Epithelial cell of proximal tubule (primary cell): ENCODE measurements at regions not wholly inside any gene's neighbourhood (a gene's known extent, or its start where the extent isn't known, plus 50 kb on each side); places are given as distances from the start of the nearest gene placed in this dataset.

Source experiments
- DNase-seq: peaks from one replicate; pipeline ENCODE4 v3.0.0-alpha.2; 2011; ENCODE audit warnings: low read depth
- H3K4me3 ChIP-seq: 2 replicates; pipeline ENCODE4 v1.5.1; 2011; ENCODE audit warnings: low read depth, mild to moderate bottlenecking, low read length
- TF ChIP-seq, protein P1 (sequence below): conservative IDR thresholded peaks from 2 replicates; pipeline ENCODE4 v1.5.1; 2012; ENCODE audit warnings: low read depth, mild to moderate bottlenecking, low read length

DNA sequence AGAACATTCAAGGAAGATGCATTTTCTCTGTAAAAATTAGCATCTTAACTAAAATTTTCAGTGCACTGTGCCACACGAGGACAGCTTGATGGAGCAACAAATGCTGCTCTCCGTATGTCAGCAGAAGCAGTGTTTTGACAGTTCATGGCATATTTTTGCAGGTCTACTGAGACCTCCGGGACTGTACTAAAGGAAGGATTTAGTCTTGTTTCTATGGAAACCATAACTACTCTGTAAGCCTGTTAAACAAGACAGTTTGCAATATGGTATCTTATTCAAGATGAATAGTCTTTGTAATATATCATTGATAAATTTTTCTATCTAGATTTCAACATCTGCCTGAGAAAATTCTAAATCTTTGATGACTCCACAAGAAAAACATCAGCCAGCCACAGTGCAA is 184.0 kb upstream of the GUCY1A2 start:
- DNase-seq, result no peak
- H3K4me3 ChIP-seq, result no peak overlapping the region
- TF ChIP-seq, protein P1, sequence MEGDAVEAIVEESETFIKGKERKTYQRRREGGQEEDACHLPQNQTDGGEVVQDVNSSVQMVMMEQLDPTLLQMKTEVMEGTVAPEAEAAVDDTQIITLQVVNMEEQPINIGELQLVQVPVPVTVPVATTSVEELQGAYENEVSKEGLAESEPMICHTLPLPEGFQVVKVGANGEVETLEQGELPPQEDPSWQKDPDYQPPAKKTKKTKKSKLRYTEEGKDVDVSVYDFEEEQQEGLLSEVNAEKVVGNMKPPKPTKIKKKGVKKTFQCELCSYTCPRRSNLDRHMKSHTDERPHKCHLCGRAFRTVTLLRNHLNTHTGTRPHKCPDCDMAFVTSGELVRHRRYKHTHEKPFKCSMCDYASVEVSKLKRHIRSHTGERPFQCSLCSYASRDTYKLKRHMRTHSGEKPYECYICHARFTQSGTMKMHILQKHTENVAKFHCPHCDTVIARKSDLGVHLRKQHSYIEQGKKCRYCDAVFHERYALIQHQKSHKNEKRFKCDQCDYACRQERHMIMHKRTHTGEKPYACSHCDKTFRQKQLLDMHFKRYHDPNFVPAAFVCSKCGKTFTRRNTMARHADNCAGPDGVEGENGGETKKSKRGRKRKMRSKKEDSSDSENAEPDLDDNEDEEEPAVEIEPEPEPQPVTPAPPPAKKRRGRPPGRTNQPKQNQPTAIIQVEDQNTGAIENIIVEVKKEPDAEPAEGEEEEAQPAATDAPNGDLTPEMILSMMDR, result no peak

DNA sequence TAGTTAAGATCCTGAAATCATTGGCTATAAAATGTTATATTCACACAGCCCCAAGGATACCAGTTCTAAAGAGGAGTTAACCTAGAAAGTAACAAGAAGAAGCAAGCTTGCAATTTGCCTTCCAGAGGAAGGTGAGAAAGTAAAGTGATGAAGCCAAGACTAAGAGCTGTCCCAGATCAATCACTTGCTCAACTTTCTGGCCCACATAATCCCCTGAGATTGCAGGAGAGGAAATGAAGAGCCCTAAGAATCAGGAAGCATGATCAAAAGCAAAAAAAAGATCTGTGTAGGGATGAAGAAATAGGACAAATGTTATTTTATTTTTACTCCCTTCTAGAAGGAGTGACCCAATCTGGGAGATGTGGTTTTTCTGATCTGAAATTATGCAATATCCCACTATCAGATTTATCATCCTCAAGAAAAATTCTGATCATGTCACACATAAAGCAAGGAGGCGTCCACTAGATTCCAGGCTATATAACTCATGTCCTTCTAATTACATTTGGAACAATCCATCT is 180.3 kb upstream of the GUCY1A2 start:
- TF ChIP-seq, protein P1, result no peak
- H3K4me3 ChIP-seq, result no peak overlapping the region
- DNase-seq, result no peak

DNA sequence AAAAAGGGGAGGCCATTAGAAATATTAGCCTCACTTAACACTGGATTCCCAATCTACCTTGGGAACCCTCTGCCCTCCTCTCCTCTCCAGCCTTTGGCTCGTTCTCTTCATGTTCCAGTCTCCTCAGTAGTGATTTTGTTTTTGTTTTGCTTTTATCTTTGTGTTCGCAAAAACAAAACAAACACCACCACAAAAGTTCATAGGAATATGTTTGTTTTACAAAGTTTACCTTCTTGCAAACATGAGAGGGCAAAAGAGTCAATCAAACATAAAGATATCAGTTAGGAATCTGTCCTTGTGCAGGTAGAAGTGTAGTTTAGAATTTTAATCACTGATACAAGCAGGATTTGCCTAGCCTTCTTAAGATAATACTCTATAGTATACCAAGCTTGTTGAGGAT is 179.7 kb upstream of the GUCY1A2 start:
- no peak overlapping the region for H3K4me3 ChIP-seq
- no peak for DNase-seq
- TF ChIP-seq, protein P1, result no peak

DNA sequence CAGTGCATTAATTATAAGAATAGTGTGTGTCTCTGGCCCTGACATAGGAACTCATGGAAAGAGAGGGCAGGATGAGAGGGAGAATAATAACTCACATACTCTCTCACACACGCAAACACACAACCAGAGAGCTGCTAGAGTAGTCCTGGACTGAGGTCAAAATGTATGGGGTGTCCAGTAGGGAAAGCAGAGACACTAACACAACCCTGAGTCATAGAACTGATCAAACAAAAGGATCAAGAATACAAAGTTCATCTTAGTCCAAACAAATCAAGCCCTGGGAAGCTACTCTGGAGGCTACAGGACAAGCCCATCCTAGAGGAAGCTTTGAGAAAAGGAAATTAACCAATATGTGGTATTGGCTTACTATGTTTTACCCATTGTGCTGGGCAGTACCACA is 178.5 kb upstream of the GUCY1A2 start:
- TF ChIP-seq, protein P1, result no peak
- H3K4me3 ChIP-seq, result no peak overlapping the region
- no peak for DNase-seq

DNA sequence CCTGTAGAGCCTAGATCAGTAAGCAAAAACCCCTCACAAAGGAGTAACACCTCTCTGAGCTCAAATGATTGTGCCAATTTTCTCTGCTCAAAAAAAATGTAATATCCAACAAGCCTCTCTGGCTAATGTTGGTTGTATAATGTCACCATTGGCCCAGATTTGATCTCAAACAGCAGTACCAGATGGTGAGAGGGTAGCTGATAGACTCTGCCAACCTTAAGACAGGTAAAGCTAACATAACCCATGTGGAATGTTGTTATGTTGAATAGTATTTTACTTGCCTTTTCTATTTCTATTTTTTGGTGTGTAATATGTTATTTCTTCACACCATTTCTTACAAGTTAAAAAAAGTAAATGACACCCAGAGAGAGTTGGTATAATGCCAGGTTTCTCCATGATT is 166.7 kb upstream of the GUCY1A2 start:
- DNase-seq, result no peak
- no peak overlapping the region for H3K4me3 ChIP-seq
- TF ChIP-seq, protein P1, result no peak

DNA sequence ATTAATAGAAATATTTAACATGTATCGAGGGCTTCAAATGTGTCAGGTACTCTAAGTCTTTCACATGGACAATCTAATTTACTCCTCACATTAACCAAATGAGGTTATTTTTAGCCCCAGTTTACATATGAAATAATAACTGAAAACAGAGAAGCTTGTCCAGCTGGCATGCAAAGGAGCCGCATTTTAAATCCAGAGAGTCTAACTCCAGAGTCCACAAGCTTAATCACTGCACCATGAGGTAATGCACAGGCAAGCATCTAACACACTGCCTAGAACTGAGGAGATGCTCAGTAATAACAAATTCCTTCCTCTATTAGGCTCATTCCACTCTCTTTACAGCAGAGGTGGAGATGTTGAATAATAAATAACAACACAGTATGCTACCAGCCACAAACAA is 165.7 kb upstream of the GUCY1A2 start:
- no peak overlapping the region for H3K4me3 ChIP-seq
- no peak for DNase-seq

DNA sequence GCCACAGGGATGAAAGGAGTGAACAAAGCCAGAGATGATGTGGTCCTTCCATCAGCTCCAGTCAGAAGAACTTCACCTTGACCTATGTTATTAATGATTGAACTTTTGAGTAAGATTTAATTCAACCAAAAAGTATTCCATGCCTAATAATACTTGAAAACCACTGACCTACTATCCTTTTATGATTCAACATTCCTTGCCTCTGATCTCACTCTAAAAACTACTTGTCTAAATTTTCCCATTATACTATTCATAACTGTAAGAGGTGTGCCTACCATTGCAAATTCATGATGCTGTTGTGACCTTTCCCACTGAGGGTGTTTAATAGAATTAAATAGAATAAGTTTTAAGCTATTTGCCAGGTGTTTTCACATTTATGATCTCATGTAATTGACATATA is 164.7 kb upstream of the GUCY1A2 start:
- TF ChIP-seq, protein P1, result no peak
- no peak for DNase-seq
- H3K4me3 ChIP-seq, result no peak overlapping the region

More for the DNA sequence above, 165.7 kb upstream of the GUCY1A2 start:
- TF ChIP-seq, protein P1, result no peak
